ENCODE measurements at regions not wholly inside any gene's neighbourhood (a gene's known extent, or its start where the extent isn't known, plus 50 kb on each side); places are given as distances from the start of the nearest gene placed in this dataset.

DNA sequence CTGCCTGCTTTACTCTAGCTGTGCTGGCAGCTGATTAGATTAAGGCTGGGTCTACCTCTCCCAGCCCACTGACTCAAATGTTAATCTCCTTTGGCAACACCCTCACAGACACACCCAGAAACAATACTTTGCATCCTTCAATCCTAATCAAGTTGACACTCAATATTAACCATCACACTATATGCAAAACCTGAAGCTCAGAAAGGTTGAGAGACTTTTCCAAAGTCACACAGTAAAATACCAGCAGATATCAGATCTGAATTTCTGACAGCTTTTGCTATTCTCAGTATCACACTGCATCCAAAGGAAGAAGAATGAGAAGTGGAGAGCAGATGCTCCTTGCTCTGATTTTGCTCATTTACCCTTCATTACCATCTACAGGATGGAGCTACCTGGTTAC, 114.9 kb upstream of the RANBP3L start:
- no peak for DNase-seq (ENCODE audit: low spot score in 2 of 2)
- TF ChIP-seq POLR2A (IDR thresholded peaks at IDR 0.05) (no peak), EP300 (IDR thresholded peaks at IDR 0.05) (no peak)
- Histone ChIP-seq H3K4me3 (no peak overlapping the region), H3K9me3 (no peaks in the 10 kb centered on the region), H3K4me1 (no peaks in the 10 kb centered on the region), H3K36me3 (no peaks in the 10 kb centered on the region), H3K27me3 (no peaks in the 10 kb centered on the region), H3K27ac (no peak overlapping the region)

DNA sequence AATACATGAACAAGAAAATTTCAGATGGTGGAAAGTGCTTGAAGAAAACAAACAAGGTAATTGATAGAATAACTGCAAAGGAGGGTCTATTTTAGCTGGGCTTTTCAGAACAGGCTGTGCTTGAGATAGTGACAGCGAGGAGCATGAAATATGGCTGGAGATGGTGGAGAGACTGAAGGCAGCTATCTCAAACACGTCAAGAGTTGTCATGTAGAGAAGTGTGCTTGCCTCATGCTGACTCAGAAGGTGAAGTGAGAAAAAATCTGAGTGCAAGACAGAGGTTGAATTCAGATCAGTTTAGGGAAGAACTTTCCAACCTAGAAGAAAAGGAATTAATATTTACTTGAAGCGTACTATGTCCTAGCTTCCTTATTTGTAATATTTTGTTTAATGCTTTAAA, 115.5 kb upstream of the RANBP3L start:
- H3K9me3 ChIP-seq = no peaks in the 10 kb centered on the region
- 74 to 75% methylated on average over 3 of the region's 3 CpGs for WGBS, 2 donors

DNA sequence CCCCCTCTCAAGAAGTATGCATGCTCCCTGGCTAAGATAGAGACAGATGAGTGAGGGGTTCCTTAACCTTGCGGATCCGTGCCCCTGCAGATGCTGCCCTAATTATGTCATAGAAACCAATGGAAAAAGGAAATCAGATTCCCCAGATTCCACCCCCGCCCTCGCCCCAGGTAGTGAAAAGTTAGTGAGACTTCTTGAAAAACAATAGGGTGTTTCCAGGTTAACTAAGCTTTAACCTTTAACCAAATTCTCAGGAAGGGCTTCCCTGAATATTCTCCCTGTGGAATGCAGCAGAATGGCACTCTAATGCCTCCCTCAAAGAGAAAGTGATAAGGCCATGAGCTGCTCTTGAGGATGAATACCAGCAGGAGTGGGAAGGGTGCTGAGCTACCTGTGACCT, 116.0 kb upstream of the RANBP3L start:
- H3K9me3 ChIP-seq = no peaks in the 10 kb centered on the region
- TF ChIP-seq CTCF (IDR thresholded peaks at IDR 0.05) (no peak), POLR2A (IDR thresholded peaks at IDR 0.05) (no peak), EP300 (IDR thresholded peaks at IDR 0.05) (no peak)
- 72 to 79% methylated on average over 4 of the region's 4 CpGs for WGBS, 2 donors

More for the DNA sequence above, 115.5 kb upstream of the RANBP3L start:
- H3K4me3 ChIP-seq = no peak overlapping the region
- no peaks in the 10 kb centered on the region for H3K36me3 ChIP-seq
- no peak overlapping the region for H3K27ac ChIP-seq
- no peak for DNase-seq (ENCODE audit: low spot score in 2 of 2)
- no peaks in the 10 kb centered on the region for H3K4me1 ChIP-seq
- TF ChIP-seq EP300 (IDR thresholded peaks at IDR 0.05) (no peak), CTCF (IDR thresholded peaks at IDR 0.05) (no peak), POLR2A (IDR thresholded peaks at IDR 0.05) (no peak)
- H3K27me3 ChIP-seq = no peaks in the 10 kb centered on the region

DNA sequence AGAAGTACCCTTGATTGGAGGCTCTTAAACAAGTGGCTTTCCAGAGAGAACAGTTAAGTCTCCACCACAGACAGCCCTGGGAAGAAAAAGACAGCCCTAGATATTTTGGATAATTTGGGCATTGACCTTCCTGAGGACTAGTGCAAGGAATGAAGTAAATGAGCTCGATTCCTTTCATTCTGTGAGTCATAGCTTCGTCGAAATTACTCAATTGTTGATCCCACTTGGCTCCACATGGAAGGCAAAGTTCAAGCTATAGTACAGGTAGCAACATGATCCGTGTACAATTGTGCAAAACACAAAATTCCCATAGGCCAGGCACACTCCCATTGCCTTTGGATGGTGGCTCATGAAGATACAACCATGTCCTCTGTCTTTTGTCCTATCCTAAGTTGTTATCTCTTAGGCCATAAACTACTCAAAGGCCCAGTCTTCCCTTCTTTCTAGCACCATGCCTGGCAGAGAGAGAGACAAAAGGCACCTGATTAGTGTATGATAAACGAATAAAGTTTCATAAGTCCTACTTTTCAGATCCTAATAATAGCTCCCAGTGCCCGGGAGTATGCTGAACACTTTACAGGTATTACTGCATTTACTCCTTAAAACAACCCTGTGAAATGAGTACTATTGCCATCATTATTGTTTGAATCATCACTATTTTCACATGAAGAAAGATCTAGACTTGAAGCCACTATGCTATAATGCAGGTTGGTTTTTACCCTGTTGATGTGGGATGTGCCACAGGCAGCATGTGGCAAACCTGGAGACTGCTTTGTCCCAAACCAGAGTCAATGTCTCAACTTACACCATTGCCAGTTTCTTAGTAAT, 116.7 kb upstream of the RANBP3L start:
- no peak for DNase-seq (ENCODE audit: low spot score in 2 of 2)
- no peaks in the 10 kb centered on the region for H3K27me3 ChIP-seq
- WGBS, 2 donors = 81% methylated on average over 6 of the region's 6 CpGs

More for the DNA sequence above, 116.0 kb upstream of the RANBP3L start:
- no peaks in the 10 kb centered on the region for H3K4me1 ChIP-seq
- no peak for DNase-seq (ENCODE audit: low spot score in 2 of 2)
- H3K36me3 ChIP-seq = no peaks in the 10 kb centered on the region
- no peaks in the 10 kb centered on the region for H3K27me3 ChIP-seq
- no peak overlapping the region for H3K4me3 ChIP-seq
- H3K27ac ChIP-seq = no peak overlapping the region

DNA sequence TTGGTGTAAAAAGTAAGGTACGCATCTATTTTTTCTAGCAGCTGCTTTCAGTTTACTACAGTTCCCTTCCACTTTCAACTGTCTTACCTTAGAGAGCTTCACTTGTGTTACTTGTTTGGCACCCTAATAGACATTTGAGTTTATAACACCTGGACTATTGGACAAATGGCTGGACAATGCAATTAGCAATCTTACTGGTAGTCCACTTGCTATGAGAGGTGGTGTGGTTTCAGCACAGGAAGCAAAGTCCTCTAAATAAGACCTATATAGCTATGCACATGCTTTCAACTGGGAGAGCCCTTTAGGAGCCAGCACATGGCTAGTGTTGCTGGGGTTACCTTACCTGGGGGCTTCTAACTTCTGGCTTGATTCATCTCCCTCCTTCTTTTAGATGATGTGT, 119.6 kb upstream of the RANBP3L start:
- Histone ChIP-seq H3K27me3 (no peaks in the 10 kb centered on the region), H3K27ac (no peak overlapping the region), H3K4me1 (no peaks in the 10 kb centered on the region), H3K4me3 (no peak overlapping the region), H3K36me3 (no peaks in the 10 kb centered on the region), H3K9me3 (no peaks in the 10 kb centered on the region)
- no peak for TF ChIP-seq POLR2A (IDR thresholded peaks at IDR 0.05)
- no peak for TF ChIP-seq EP300 (IDR thresholded peaks at IDR 0.05)
- TF ChIP-seq CTCF (IDR thresholded peaks at IDR 0.05) = no peak
- WGBS, 2 donors = 94 to 98% methylated on average over 1 of the region's 1 CpG
- DNase-seq (ENCODE audit: low spot score in 2 of 2) = no peak

More for the DNA sequence above, 116.7 kb upstream of the RANBP3L start:
- TF ChIP-seq EP300 (IDR thresholded peaks at IDR 0.05) = no peak
- TF ChIP-seq POLR2A (IDR thresholded peaks at IDR 0.05) = no peak
- no peak for TF ChIP-seq CTCF (IDR thresholded peaks at IDR 0.05)
- Histone ChIP-seq H3K36me3 (no peaks in the 10 kb centered on the region), H3K9me3 (no peaks in the 10 kb centered on the region), H3K27ac (no peak overlapping the region), H3K4me1 (no peaks in the 10 kb centered on the region), H3K4me3 (no peak overlapping the region)

All from tibial nerve (tissue), 4 donors.